GM12878 (cell line): ENCODE measurements at regions not wholly inside any gene's neighbourhood (a gene's known extent, or its start where the extent isn't known, plus 50 kb on each side); places are given as distances from the start of the nearest gene placed in this dataset.
"Not testable (repeated sequence)": the region's sequence is repeated elsewhere in the genome, so short reads cannot be mapped to it uniquely, and the experiment has no call there.

Source experiments
- CHD2 ChIP-seq: IDR thresholded peaks from 2 replicates; pipeline ENCODE4 v1.6.1; 2011; ENCODE audit warnings: low read depth, low read length, improper control_type of control experiment, borderline replicate concordance
- CHD4 ChIP-seq: fragments of 200-600 bp; sonication (generic); IDR thresholded peaks from 2 replicates; pipeline ENCODE4 v1.6.1; 2016; ENCODE audit warnings: mild to moderate bottlenecking
- CTCF ChIP-seq, 3 experiments: IDR thresholded peaks in 2 of 3; conservative IDR thresholded peaks in 1 of 3; 2 replicates each; pipeline ENCODE4 v1.5.1; 2011; ENCODE audit warnings: low read depth in 3 of 3, low read length in 3 of 3, mild to moderate bottlenecking in 3 of 3, control low read depth in 2 of 3, moderate library complexity in 2 of 3, inconsistent platforms in 1 of 3, mixed read lengths in 1 of 3; ENCODE audit not compliant: control insufficient read depth in 2 of 3, insufficient read depth in 1 of 3; ENCODE audit errors: extremely low read depth in 1 of 3
- EZH2 ChIP-seq: IDR thresholded peaks from 2 replicates; pipeline ENCODE4 v1.6.1; 2012; ENCODE audit warnings: low read depth, mild to moderate bottlenecking, control low read depth, inconsistent platforms, low read length, borderline replicate concordance; ENCODE audit not compliant: control insufficient read depth
- NFIC ChIP-seq: IDR thresholded peaks from 2 replicates; pipeline ENCODE4 v1.6.1; 2012; ENCODE audit warnings: low read depth, mild to moderate bottlenecking, inconsistent platforms, low read length, moderate library complexity
- PBX3 ChIP-seq: IDR thresholded peaks from 2 replicates; pipeline ENCODE4 v1.6.1; 2011; ENCODE audit warnings: mild to moderate bottlenecking, low read depth, low read length, moderate library complexity; ENCODE audit not compliant: insufficient replicate concordance
- POLR2A ChIP-seq: IDR thresholded peaks from 2 replicates; pipeline ENCODE4 v1.6.1; 2011; ENCODE audit warnings: low read depth, mild to moderate bottlenecking, low read length
- POLR2AphosphoS5 ChIP-seq: IDR thresholded peaks from 2 replicates; pipeline ENCODE4 v1.6.1; 2011; ENCODE audit warnings: mild to moderate bottlenecking, low read length, inconsistent platforms
- REST ChIP-seq: IDR thresholded peaks from 2 replicates; pipeline ENCODE4 v1.6.1; 2012; ENCODE audit warnings: mild to moderate bottlenecking, low read depth, low read length
- SP1 ChIP-seq: IDR thresholded peaks from one replicate; pipeline ENCODE4 v1.6.1; 2011; ENCODE audit warnings: low read depth, low read length
- YY1 ChIP-seq: IDR thresholded peaks from 2 replicates; pipeline ENCODE4 v1.6.1; 2011; ENCODE audit warnings: low read depth, mild to moderate bottlenecking, low read length
- ZNF207 ChIP-seq: fragments of 450-650 bp; IDR thresholded peaks from 2 replicates; pipeline ENCODE4 v1.6.1; 2014; ENCODE audit warnings: antibody characterized with exemption, mild to moderate bottlenecking, borderline replicate concordance

- not testable (repeated sequence) for TF ChIP-seq CTCF (IDR thresholded peaks at IDR 0.05 in 2 of 3, conservative IDR thresholded peaks at IDR 0.05 in 1 of 3; ENCODE audit: control insufficient read depth in 2 of 3, extremely low read depth in 1 of 3, insufficient read depth in 1 of 3, low read depth in 3 of 3, low read length in 3 of 3); SP1; POLR2AphosphoS5; POLR2A; PBX3; CHD4; EZH2; CHD2; YY1; ZNF207; REST; NFIC
Measured at GRCh38 chr4:35021222-35021621, 1223.1 kb downstream of the ARAP2 start.
